ENCODE measurements at regions not wholly inside any gene's neighbourhood (a gene's known extent, or its start where the extent isn't known, plus 50 kb on each side); places are given as distances from the start of the nearest gene placed in this dataset.
"Not testable (repeated sequence)": the region's sequence is repeated elsewhere in the genome, so short reads cannot be mapped to it uniquely, and the experiment has no call there.

GRCh38 chr11:67738231-67738630 is 63.8 kb upstream of the ALDH3B2 start:
- not testable (repeated sequence) for H3K27me3 ChIP-seq (ENCODE audit: control insufficient read depth, insufficient read depth, low read length, poor library complexity, severe bottlenecking); H3K9me3 ChIP-seq (ENCODE audit: control insufficient read depth, low read length); H3K36me3 ChIP-seq (ENCODE audit: control insufficient read depth, insufficient read depth, low read length); H3K4me1 ChIP-seq (ENCODE audit: control insufficient read depth, insufficient read depth, low read length); H3K27ac ChIP-seq (ENCODE audit: insufficient read depth, low read depth, low read length, poor library complexity, severe bottlenecking); H3K4me3 ChIP-seq (ENCODE audit: insufficient read depth, low read depth, low read length)
- 89 to 90% methylated on average over 14 of the region's 14 CpGs for WGBS, 2 experiments

- not testable (repeated sequence) for H3K27ac ChIP-seq (ENCODE audit: insufficient read depth, low read depth, low read length, poor library complexity, severe bottlenecking); H3K9me3 ChIP-seq (ENCODE audit: control insufficient read depth, low read length); H3K27me3 ChIP-seq (ENCODE audit: control insufficient read depth, insufficient read depth, low read length, poor library complexity, severe bottlenecking); H3K4me1 ChIP-seq (ENCODE audit: control insufficient read depth, insufficient read depth, low read length); H3K4me3 ChIP-seq (ENCODE audit: insufficient read depth, low read depth, low read length); H3K36me3 ChIP-seq (ENCODE audit: control insufficient read depth, insufficient read depth, low read length)
- 92 to 95% methylated on average over 9 of the region's 9 CpGs for WGBS, 2 experiments
Observed at GRCh38 chr11:67737562-67738080, 63.2 kb upstream of the ALDH3B2 start.

- Histone ChIP-seq H3K4me3 (ENCODE audit: insufficient read depth, low read depth, low read length) (peak overlapping the region; percentile 2), H3K36me3 (ENCODE audit: control insufficient read depth, insufficient read depth, low read length) (no peaks in the 10 kb centered on the region)
- WGBS, 2 experiments, result 66 to 69% methylated on average over 39 to 42 of the region's 42 CpGs
Observed at GRCh38 chr11:67732045-67732787, 57.8 kb upstream of the ALDH3B2 start.

GRCh38 chr11:67731583-67731982 is 57.2 kb upstream of the ALDH3B2 start:
- Histone ChIP-seq H3K4me3 (ENCODE audit: insufficient read depth, low read depth, low read length) (no peak overlapping the region), H3K36me3 (ENCODE audit: control insufficient read depth, insufficient read depth, low read length) (no peaks in the 10 kb centered on the region)
- 79 to 82% methylated on average over 14 of the region's 14 CpGs for WGBS, 2 experiments

More at GRCh38 chr11:67732045-67732787, 57.8 kb upstream of the ALDH3B2 start:
- Histone ChIP-seq H3K27me3 (ENCODE audit: control insufficient read depth, insufficient read depth, low read length, poor library complexity, severe bottlenecking) (no peaks in the 10 kb centered on the region), H3K27ac (ENCODE audit: insufficient read depth, low read depth, low read length, poor library complexity, severe bottlenecking) (no peak overlapping the region), H3K9me3 (ENCODE audit: control insufficient read depth, low read length) (no peaks in the 10 kb centered on the region), H3K4me1 (ENCODE audit: control insufficient read depth, insufficient read depth, low read length) (no peaks in the 10 kb centered on the region)

GRCh38 chr11:67728163-67728571 is 53.7 kb upstream of the ALDH3B2 start:
- not testable (repeated sequence) for H3K9me3 ChIP-seq (ENCODE audit: control insufficient read depth, low read length); H3K27ac ChIP-seq (ENCODE audit: insufficient read depth, low read depth, low read length, poor library complexity, severe bottlenecking); H3K27me3 ChIP-seq (ENCODE audit: control insufficient read depth, insufficient read depth, low read length, poor library complexity, severe bottlenecking); H3K4me1 ChIP-seq (ENCODE audit: control insufficient read depth, insufficient read depth, low read length); H3K36me3 ChIP-seq (ENCODE audit: control insufficient read depth, insufficient read depth, low read length); H3K4me3 ChIP-seq (ENCODE audit: insufficient read depth, low read depth, low read length)
- 62 to 70% methylated on average over 3 of the region's 3 CpGs for WGBS, 2 experiments

More at GRCh38 chr11:67731583-67731982, 57.2 kb upstream of the ALDH3B2 start:
- Histone ChIP-seq H3K4me1 (ENCODE audit: control insufficient read depth, insufficient read depth, low read length) (no peaks in the 10 kb centered on the region), H3K27me3 (ENCODE audit: control insufficient read depth, insufficient read depth, low read length, poor library complexity, severe bottlenecking) (no peaks in the 10 kb centered on the region), H3K27ac (ENCODE audit: insufficient read depth, low read depth, low read length, poor library complexity, severe bottlenecking) (no peak overlapping the region), H3K9me3 (ENCODE audit: control insufficient read depth, low read length) (no peaks in the 10 kb centered on the region)

- 82 to 90% methylated on average over 16 of the region's 19 CpGs for WGBS, 2 experiments
- H3K4me1 ChIP-seq (ENCODE audit: control insufficient read depth, insufficient read depth, low read length); H3K4me3 ChIP-seq (ENCODE audit: insufficient read depth, low read depth, low read length); H3K27ac ChIP-seq (ENCODE audit: insufficient read depth, low read depth, low read length, poor library complexity, severe bottlenecking); H3K36me3 ChIP-seq (ENCODE audit: control insufficient read depth, insufficient read depth, low read length); H3K9me3 ChIP-seq (ENCODE audit: control insufficient read depth, low read length); H3K27me3 ChIP-seq (ENCODE audit: control insufficient read depth, insufficient read depth, low read length, poor library complexity, severe bottlenecking): not testable (repeated sequence)
Observed at GRCh38 chr11:67727066-67728040, 52.9 kb upstream of the ALDH3B2 start.

All from ectodermal cell (in vitro differentiated cells).